Uterus (tissue), 2 donors: ENCODE measurements at regions not wholly inside any gene's neighbourhood (a gene's known extent, or its start where the extent isn't known, plus 50 kb on each side); places are given as distances from the start of the nearest gene placed in this dataset.

Source experiments
- CTCF ChIP-seq, 4 experiments: fragments of 200-600 bp in 2 of 4; fragments of 450-650 bp in 2 of 4; sonication (generic) in 2 of 4; IDR thresholded peaks; one replicate each; pipeline ENCODE4 v1.5.1; 2016 to 2019; ENCODE audit warnings: antibody characterized with exemption in 4 of 4, mild to moderate bottlenecking in 2 of 4, moderate library complexity in 1 of 4
- POLR2A ChIP-seq, 2 donors: fragments of 450-650 bp; IDR thresholded peaks; one replicate each; pipeline ENCODE4 v1.6.1; 2016; ENCODE audit warnings: antibody characterized with exemption in 2 of 2, mild to moderate bottlenecking in 1 of 2, moderate library complexity in 1 of 2

GRCh38 chr3:168467115-168467714 is 371.5 kb upstream of the GOLIM4 start:
- TF ChIP-seq CTCF (IDR thresholded peaks at IDR 0.05) (no peak), POLR2A (IDR thresholded peaks at IDR 0.05) (no peak)
